ENCODE measurements at regions not wholly inside any gene's neighbourhood (a gene's known extent, or its start where the extent isn't known, plus 50 kb on each side); places are given as distances from the start of the nearest gene placed in this dataset.

DNA sequence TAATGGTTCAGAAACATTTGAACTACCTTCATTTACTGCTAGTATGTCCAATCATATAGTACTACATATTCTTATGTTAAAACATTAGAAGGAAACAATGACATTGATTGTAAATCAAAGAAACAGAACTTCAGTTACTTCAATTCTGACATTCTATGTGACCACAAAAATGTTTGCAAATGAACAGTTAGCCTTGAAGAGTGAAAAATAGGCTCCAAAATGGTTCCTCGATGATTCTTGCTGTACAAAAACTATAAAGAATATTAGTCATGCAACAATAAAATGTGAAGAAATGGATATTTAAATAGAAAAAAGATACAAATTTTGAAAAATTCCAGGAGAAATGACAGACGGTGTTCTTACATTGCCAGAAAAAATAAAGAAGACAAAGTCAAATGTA, 686.9 kb downstream of the BCKDHB start:
- no peak for TF ChIP-seq POLR2AphosphoS5 (IDR thresholded peaks at IDR 0.05)
- TF ChIP-seq, protein P1, sequence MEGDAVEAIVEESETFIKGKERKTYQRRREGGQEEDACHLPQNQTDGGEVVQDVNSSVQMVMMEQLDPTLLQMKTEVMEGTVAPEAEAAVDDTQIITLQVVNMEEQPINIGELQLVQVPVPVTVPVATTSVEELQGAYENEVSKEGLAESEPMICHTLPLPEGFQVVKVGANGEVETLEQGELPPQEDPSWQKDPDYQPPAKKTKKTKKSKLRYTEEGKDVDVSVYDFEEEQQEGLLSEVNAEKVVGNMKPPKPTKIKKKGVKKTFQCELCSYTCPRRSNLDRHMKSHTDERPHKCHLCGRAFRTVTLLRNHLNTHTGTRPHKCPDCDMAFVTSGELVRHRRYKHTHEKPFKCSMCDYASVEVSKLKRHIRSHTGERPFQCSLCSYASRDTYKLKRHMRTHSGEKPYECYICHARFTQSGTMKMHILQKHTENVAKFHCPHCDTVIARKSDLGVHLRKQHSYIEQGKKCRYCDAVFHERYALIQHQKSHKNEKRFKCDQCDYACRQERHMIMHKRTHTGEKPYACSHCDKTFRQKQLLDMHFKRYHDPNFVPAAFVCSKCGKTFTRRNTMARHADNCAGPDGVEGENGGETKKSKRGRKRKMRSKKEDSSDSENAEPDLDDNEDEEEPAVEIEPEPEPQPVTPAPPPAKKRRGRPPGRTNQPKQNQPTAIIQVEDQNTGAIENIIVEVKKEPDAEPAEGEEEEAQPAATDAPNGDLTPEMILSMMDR (IDR thresholded peaks at IDR 0.05): no peak
- TF ChIP-seq POLR2A (IDR thresholded peaks at IDR 0.05): no peak

Measured in stomach (tissue), 4 donors.